Nephron progenitor cell (in vitro differentiated cells): ENCODE measurements at regions not wholly inside any gene's neighbourhood (a gene's known extent, or its start where the extent isn't known, plus 50 kb on each side); places are given as distances from the start of the nearest gene placed in this dataset.

Source experiments
- DNase-seq: peaks from one replicate; pipeline ENCODE4 v3.0.0; 2021
- H3K27ac Mint-ChIP-seq: 2 replicates; pipeline ENCODE4 v1.8.0; 2021; ENCODE audit warnings: mild to moderate bottlenecking, moderate library complexity, mixed read lengths
- H3K27me3 Mint-ChIP-seq: 2 replicates; pipeline ENCODE4 v1.8.0; 2021; ENCODE audit warnings: mild to moderate bottlenecking, low read depth, mixed read lengths; ENCODE audit not compliant: poor library complexity
- H3K36me3 Mint-ChIP-seq: 2 replicates; pipeline ENCODE4 v1.8.0; 2021; ENCODE audit warnings: low read depth, mixed read lengths
- H3K4me1 Mint-ChIP-seq: 2 replicates; pipeline ENCODE4 v1.8.0; 2021; ENCODE audit warnings: mixed read lengths
- H3K4me3 Mint-ChIP-seq: 2 replicates; pipeline ENCODE4 v1.8.0; 2021; ENCODE audit warnings: mild to moderate bottlenecking, moderate library complexity, mixed read lengths
- H3K9me3 Mint-ChIP-seq: 2 replicates; pipeline ENCODE4 v1.8.0; 2021; ENCODE audit warnings: mild to moderate bottlenecking, moderate library complexity, mixed read lengths
- CTCF ChIP-seq: fragments of 200-600 bp; sonication (generic); IDR thresholded peaks from 2 replicates; pipeline ENCODE4 v1.5.0; 2021; ENCODE audit warnings: antibody characterized with exemption

GRCh38 chr13:58960888-58961287 is 1202.8 kb downstream of the DIAPH3 start:
- Mint-ChIP-seq H3K27ac (no peak overlapping the region), H3K4me1 (peaks cover 4% of the 10 kb centered on the region), H3K9me3 (peaks cover 8% of the 10 kb centered on the region), H3K4me3 (no peak overlapping the region), H3K27me3 (no peaks in the 10 kb centered on the region), H3K36me3 (no peaks in the 10 kb centered on the region)
- DNase-seq, result no peak
- TF ChIP-seq CTCF, result peak; percentile 37

GRCh38 chr13:58963321-58963720 is 1200.4 kb downstream of the DIAPH3 start:
- no peaks in the 10 kb centered on the region for H3K27me3 Mint-ChIP-seq
- DNase-seq, result no peak
- no peaks in the 10 kb centered on the region for H3K4me1 Mint-ChIP-seq
- TF ChIP-seq CTCF, result no peak
- H3K36me3 Mint-ChIP-seq, result no peaks in the 10 kb centered on the region
- H3K9me3 Mint-ChIP-seq, result peaks cover 6% of the 10 kb centered on the region
- H3K4me3 Mint-ChIP-seq, result no peak overlapping the region
- no peak overlapping the region for H3K27ac Mint-ChIP-seq

- Mint-ChIP-seq H3K9me3 (peaks cover 13% of the 10 kb centered on the region), H3K27ac (no peak overlapping the region), H3K36me3 (no peaks in the 10 kb centered on the region), H3K4me1 (no peaks in the 10 kb centered on the region), H3K27me3 (no peaks in the 10 kb centered on the region), H3K4me3 (no peak overlapping the region)
- no peak for TF ChIP-seq CTCF
- DNase-seq, result no peak
Measured at GRCh38 chr13:58964048-58964447, 1199.7 kb downstream of the DIAPH3 start.

GRCh38 chr13:58977085-58977484 is 1186.6 kb downstream of the DIAPH3 start:
- Mint-ChIP-seq H3K9me3 (peaks cover 2% of the 10 kb centered on the region), H3K36me3 (no peaks in the 10 kb centered on the region), H3K27me3 (no peaks in the 10 kb centered on the region), H3K27ac (no peak overlapping the region), H3K4me1 (no peaks in the 10 kb centered on the region), H3K4me3 (no peak overlapping the region)
- no peak for TF ChIP-seq CTCF
- DNase-seq, result no peak

GRCh38 chr13:58978331-58978730 is 1185.4 kb downstream of the DIAPH3 start:
- Mint-ChIP-seq H3K4me3 (no peak overlapping the region), H3K27me3 (no peaks in the 10 kb centered on the region), H3K4me1 (no peaks in the 10 kb centered on the region), H3K27ac (no peak overlapping the region), H3K9me3 (peaks cover 15% of the 10 kb centered on the region), H3K36me3 (peaks cover 2% of the 10 kb centered on the region)
- no peak for TF ChIP-seq CTCF
- no peak for DNase-seq

GRCh38 chr13:58979851-58980250 is 1183.9 kb downstream of the DIAPH3 start:
- H3K4me3 Mint-ChIP-seq, result no peak overlapping the region
- no peaks in the 10 kb centered on the region for H3K4me1 Mint-ChIP-seq
- no peak overlapping the region for H3K27ac Mint-ChIP-seq
- peaks cover 28% of the 10 kb centered on the region for H3K9me3 Mint-ChIP-seq
- H3K27me3 Mint-ChIP-seq, result no peaks in the 10 kb centered on the region
- TF ChIP-seq CTCF, result no peak
- H3K36me3 Mint-ChIP-seq, result peaks cover 11% of the 10 kb centered on the region
- no peak for DNase-seq
